HEK293 (cell line): ENCODE measurements at regions not wholly inside any gene's neighbourhood (a gene's known extent, or its start where the extent isn't known, plus 50 kb on each side); places are given as distances from the start of the nearest gene placed in this dataset.

ENCODE experiments used
- CTCF ChIA-PET: fragments of 350-600 bp; formaldehyde crosslinking; extraction: SDS; loops from one replicate; lab custom pipeline; 2021; ENCODE audit warnings: antibody characterized with exemption; lab: Yijun Ruan, JAX
- POLR2A ChIA-PET: fragments of 300-600 bp; formaldehyde crosslinking; extraction: SDS; loops from one replicate; lab custom pipeline; 2020; ENCODE audit warnings: antibody characterized with exemption, inconsistent platforms; lab: Yijun Ruan, JAX
- H3K27ac ChIP-seq: fragments of 200-500 bp; sonication (Bioruptor generic); 2 replicates; pipeline ENCODE4 v1.5.1; 2014; ENCODE audit warnings: low read depth, low read length, control low read depth, inconsistent platforms; ENCODE audit errors: extremely low read depth
- H3K36me3 ChIP-seq, 2 experiments: fragments of 200-500 bp in 1 of 2; sonication (Bioruptor generic) in 1 of 2; 1 replicate in 1 of 2; 2 replicates in 1 of 2; pipeline ENCODE4 v1.5.1; 2014 to 2017; ENCODE audit warnings: inconsistent platforms in 2 of 2, low read length in 2 of 2; ENCODE audit not compliant: control insufficient read depth in 2 of 2, insufficient read depth in 1 of 2
- H3K4me1 ChIP-seq: fragments of 200-500 bp; sonication (Bioruptor generic); 2 replicates; pipeline ENCODE4 v1.5.1; 2014; ENCODE audit warnings: mild to moderate bottlenecking, low read length, inconsistent platforms; ENCODE audit not compliant: control insufficient read depth, insufficient read depth
- H3K4me3 ChIP-seq: 2 replicates; pipeline ENCODE4 v1.5.1; 2011; ENCODE audit warnings: low read depth, mild to moderate bottlenecking, control low read depth, low read length, moderate library complexity
- H3K9me3 ChIP-seq: fragments of 200-500 bp; sonication (Bioruptor generic); 2 replicates; pipeline ENCODE4 v1.5.1; 2014; ENCODE audit warnings: low read depth, low read length, inconsistent platforms; ENCODE audit not compliant: control insufficient read depth, insufficient read depth
- GFI1B ChIP-seq: fragments of 450-650 bp; formaldehyde crosslinking; IDR thresholded peaks from 2 replicates; pipeline ENCODE4 v1.5.1; 2016; ENCODE audit warnings: missing biosample characterization, missing genetic modification characterization
- KLF10 ChIP-seq: fragments of 450-650 bp; IDR thresholded peaks from 2 replicates; pipeline ENCODE4 v1.5.1; 2018; ENCODE audit warnings: missing biosample characterization, mild to moderate bottlenecking, missing genetic modification characterization
- SETDB1 ChIP-seq: IDR thresholded peaks from one replicate; pipeline ENCODE4 v1.6.1; 2017; ENCODE audit warnings: mild to moderate bottlenecking, low read length, moderate library complexity, mixed read lengths; ENCODE audit not compliant: insufficient read length
- TRIM28 ChIP-seq: IDR thresholded peaks from 2 replicates; pipeline ENCODE4 v1.6.1; 2011; ENCODE audit warnings: low read length, control low read depth, borderline replicate concordance
- ZBTB10 ChIP-seq: fragments of 450-650 bp; formaldehyde crosslinking; IDR thresholded peaks from 2 replicates; pipeline ENCODE4 v1.5.1; 2016; ENCODE audit warnings: missing biosample characterization, missing genetic modification characterization
- ZBTB49 ChIP-seq: fragments of 450-650 bp; formaldehyde crosslinking; IDR thresholded peaks from 2 replicates; pipeline ENCODE4 v1.5.1; 2016; ENCODE audit warnings: missing biosample characterization, missing genetic modification characterization, low read depth
- ZEB2 ChIP-seq: fragments of 450-650 bp; formaldehyde crosslinking; IDR thresholded peaks from 2 replicates; pipeline ENCODE4 v1.5.1; 2016; ENCODE audit warnings: missing biosample characterization, missing genetic modification characterization
- ZNF121 ChIP-seq: fragments of 450-650 bp; formaldehyde crosslinking; IDR thresholded peaks from 2 replicates; pipeline ENCODE4 v1.5.1; 2016; ENCODE audit warnings: missing biosample characterization, missing genetic modification characterization
- ZNF140 ChIP-seq: fragments of 450-650 bp; formaldehyde crosslinking; IDR thresholded peaks from 2 replicates; pipeline ENCODE4 v1.5.1; 2016; ENCODE audit warnings: missing biosample characterization, missing genetic modification characterization
- ZNF148 ChIP-seq: fragments of 450-650 bp; formaldehyde crosslinking; IDR thresholded peaks from 2 replicates; pipeline ENCODE4 v1.5.0; 2017; ENCODE audit warnings: missing biosample characterization, missing genetic modification characterization, borderline replicate concordance
- ZNF221 ChIP-seq: fragments of 450-650 bp; formaldehyde crosslinking; IDR thresholded peaks from 2 replicates; pipeline ENCODE4 v1.5.1; 2017; ENCODE audit warnings: missing biosample characterization, missing genetic modification characterization, borderline replicate concordance
- ZNF26 ChIP-seq: fragments of 450-650 bp; formaldehyde crosslinking; IDR thresholded peaks from 2 replicates; pipeline ENCODE4 v1.5.1; 2016; ENCODE audit warnings: missing biosample characterization, missing genetic modification characterization
- ZNF354C ChIP-seq: fragments of 450-650 bp; formaldehyde crosslinking; IDR thresholded peaks from 2 replicates; pipeline ENCODE4 v1.5.1; 2016; ENCODE audit warnings: missing biosample characterization, missing genetic modification characterization, low read depth, borderline replicate concordance
- ZNF362 ChIP-seq: fragments of 450-650 bp; formaldehyde crosslinking; IDR thresholded peaks from 2 replicates; pipeline ENCODE4 v1.5.1; 2016; ENCODE audit warnings: missing biosample characterization, missing genetic modification characterization
- ZNF544 ChIP-seq: fragments of 450-650 bp; formaldehyde crosslinking; IDR thresholded peaks from 2 replicates; pipeline ENCODE4 v1.5.0; 2017; ENCODE audit warnings: missing biosample characterization, missing genetic modification characterization
- ZNF548 ChIP-seq: fragments of 450-650 bp; formaldehyde crosslinking; IDR thresholded peaks from 2 replicates; pipeline ENCODE4 v1.5.1; 2016; ENCODE audit warnings: missing biosample characterization, missing genetic modification characterization
- ZNF555 ChIP-seq: fragments of 450-650 bp; formaldehyde crosslinking; conservative IDR thresholded peaks from 2 replicates; pipeline ENCODE4 v1.5.1; 2017; ENCODE audit warnings: missing biosample characterization, mild to moderate bottlenecking, missing genetic modification characterization, inconsistent platforms
- ZNF677 ChIP-seq: fragments of 450-650 bp; IDR thresholded peaks from 2 replicates; pipeline ENCODE4 v1.5.0; 2018; ENCODE audit warnings: missing biosample characterization, mild to moderate bottlenecking, missing genetic modification characterization, moderate library complexity
- ZSCAN23 ChIP-seq: fragments of 450-650 bp; formaldehyde crosslinking; IDR thresholded peaks from 2 replicates; pipeline ENCODE4 v1.5.1; 2016; ENCODE audit warnings: missing biosample characterization, missing genetic modification characterization

- CTCF ChIA-PET = no interaction called here
- no peaks in the 10 kb centered on the region for H3K36me3 ChIP-seq
- POLR2A ChIA-PET = no interaction called here
- H3K9me3 ChIP-seq = no peaks in the 10 kb centered on the region
- H3K4me3 ChIP-seq = no peak overlapping the region
- H3K27ac ChIP-seq = no peak overlapping the region
- H3K4me1 ChIP-seq = no peaks in the 10 kb centered on the region
- no peak for TF ChIP-seq ZNF677 (tag by site-specific recombination)
- peak; percentile 88 for TF ChIP-seq SETDB1
- TF ChIP-seq ZNF148 (tag by site-specific recombination) = no peak
- no peak for TF ChIP-seq ZNF140 (tag by site-specific recombination)
- TF ChIP-seq ZNF362 (tag by site-specific recombination) = no peak
- TF ChIP-seq ZEB2 (tag by site-specific recombination) = no peak
- TF ChIP-seq ZNF121 (tag by site-specific recombination) = no peak
- no peak for TF ChIP-seq ZBTB49 (tag by site-specific recombination)
- no peak for TF ChIP-seq ZNF26 (tag by site-specific recombination)
- no peak for TF ChIP-seq ZNF548 (tag by site-specific recombination)
- no peak for TF ChIP-seq ZNF555 (tag by site-specific recombination)
- 0 out of 2 replicates have a peak, but pooled peaks have one; percentile 56 for TF ChIP-seq TRIM28
Measured at GRCh38 chr7:155939350-155939749, 127.1 kb upstream of the SHH start.

GRCh38 chr7:155938129-155938528 is 125.9 kb upstream of the SHH start:
- H3K4me3 ChIP-seq = no peak overlapping the region
- POLR2A ChIA-PET = no interaction called here
- no peaks in the 10 kb centered on the region for H3K9me3 ChIP-seq
- no peak overlapping the region for H3K27ac ChIP-seq
- H3K36me3 ChIP-seq = no peaks in the 10 kb centered on the region
- CTCF ChIA-PET = no interaction called here
- TF ChIP-seq KLF10 (no peak), ZNF544 (tag by site-specific recombination) (no peak), GFI1B (tag by site-specific recombination) (no peak), ZNF354C (tag by site-specific recombination) (no peak), ZSCAN23 (tag by site-specific recombination) (no peak), ZBTB10 (tag by site-specific recombination) (no peak), ZNF221 (tag by site-specific recombination) (no peak)
- no peaks in the 10 kb centered on the region for H3K4me1 ChIP-seq
